PC-3 (cell line): ENCODE measurements at regions not wholly inside any gene's neighbourhood (a gene's known extent, or its start where the extent isn't known, plus 50 kb on each side); places are given as distances from the start of the nearest gene placed in this dataset.

Experiments used
- EZH2 ChIP-seq: fragments of 300-600 bp; sonication (generic); IDR thresholded peaks from one replicate; pipeline ENCODE4 v1.6.1; 2017; ENCODE audit warnings: antibody characterized with exemption, mild to moderate bottlenecking, low read length; ENCODE audit not compliant: unreplicated experiment
- EZH2phosphoT487 ChIP-seq: fragments of 300-600 bp; sonication (generic); IDR thresholded peaks from 2 replicates; pipeline ENCODE4 v1.6.1; 2018; ENCODE audit warnings: mild to moderate bottlenecking, antibody characterized with exemption, low read length, borderline replicate concordance
- TF ChIP-seq, protein P1 (sequence below): fragments of 300-600 bp; sonication (generic); conservative IDR thresholded peaks from 2 replicates; pipeline ENCODE4 v1.5.1; 2017; ENCODE audit warnings: antibody characterized with exemption, low read depth, mild to moderate bottlenecking, low read length

DNA sequence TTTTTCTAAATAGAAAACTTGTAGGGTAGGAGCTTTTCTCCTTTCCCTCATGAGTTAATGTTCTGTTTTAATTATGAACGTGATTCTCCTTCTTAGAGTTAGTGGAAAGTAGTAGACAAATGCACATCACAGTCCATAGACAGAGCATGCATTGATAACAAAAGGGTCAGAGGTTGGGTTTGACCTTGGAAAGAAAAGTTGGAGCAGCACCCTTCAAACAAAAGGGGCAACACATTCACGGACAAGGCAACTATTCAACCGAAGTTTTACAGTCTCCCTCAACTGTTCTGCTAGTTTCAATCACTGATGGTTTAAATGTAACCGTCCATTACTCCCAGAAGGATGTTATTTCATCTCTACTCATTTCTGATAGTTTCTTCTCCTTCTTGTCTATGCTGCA, 103.4 kb upstream of the MAOA start:
- no peak for TF ChIP-seq EZH2phosphoT487
- TF ChIP-seq EZH2: no peak
- TF ChIP-seq, protein P1, sequence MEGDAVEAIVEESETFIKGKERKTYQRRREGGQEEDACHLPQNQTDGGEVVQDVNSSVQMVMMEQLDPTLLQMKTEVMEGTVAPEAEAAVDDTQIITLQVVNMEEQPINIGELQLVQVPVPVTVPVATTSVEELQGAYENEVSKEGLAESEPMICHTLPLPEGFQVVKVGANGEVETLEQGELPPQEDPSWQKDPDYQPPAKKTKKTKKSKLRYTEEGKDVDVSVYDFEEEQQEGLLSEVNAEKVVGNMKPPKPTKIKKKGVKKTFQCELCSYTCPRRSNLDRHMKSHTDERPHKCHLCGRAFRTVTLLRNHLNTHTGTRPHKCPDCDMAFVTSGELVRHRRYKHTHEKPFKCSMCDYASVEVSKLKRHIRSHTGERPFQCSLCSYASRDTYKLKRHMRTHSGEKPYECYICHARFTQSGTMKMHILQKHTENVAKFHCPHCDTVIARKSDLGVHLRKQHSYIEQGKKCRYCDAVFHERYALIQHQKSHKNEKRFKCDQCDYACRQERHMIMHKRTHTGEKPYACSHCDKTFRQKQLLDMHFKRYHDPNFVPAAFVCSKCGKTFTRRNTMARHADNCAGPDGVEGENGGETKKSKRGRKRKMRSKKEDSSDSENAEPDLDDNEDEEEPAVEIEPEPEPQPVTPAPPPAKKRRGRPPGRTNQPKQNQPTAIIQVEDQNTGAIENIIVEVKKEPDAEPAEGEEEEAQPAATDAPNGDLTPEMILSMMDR: no peak
